GM06990 (cell line): ENCODE measurements at regions not wholly inside any gene's neighbourhood (a gene's known extent, or its start where the extent isn't known, plus 50 kb on each side); places are given as distances from the start of the nearest gene placed in this dataset.

ENCODE experiments used
- DNase-seq: peaks from one replicate; pipeline ENCODE4 v3.0.0-alpha.2; 2011; ENCODE audit not compliant: insufficient read length; ENCODE audit errors: extremely low read depth
- H3K27me3 ChIP-seq: replicated peaks from 2 replicates; pipeline ENCODE4 v1.6.0; 2011; ENCODE audit warnings: low read length; ENCODE audit not compliant: control insufficient read depth, insufficient read depth
- H3K36me3 ChIP-seq: 2 replicates; pipeline ENCODE4 v1.5.1; 2011; ENCODE audit warnings: low read length; ENCODE audit not compliant: control insufficient read depth, insufficient read depth
- H3K4me3 ChIP-seq: replicated peaks from 2 replicates; pipeline ENCODE4 v1.5.1; 2011; ENCODE audit warnings: low read depth, mild to moderate bottlenecking, control low read depth, low read length
- TF ChIP-seq, protein P1 (sequence below): IDR thresholded peaks from 2 replicates; pipeline ENCODE4 v1.5.1; 2011; ENCODE audit warnings: low read length, control low read depth, mild to moderate bottlenecking, inconsistent platforms; ENCODE audit not compliant: insufficient read depth, poor library complexity, severe bottlenecking

DNA sequence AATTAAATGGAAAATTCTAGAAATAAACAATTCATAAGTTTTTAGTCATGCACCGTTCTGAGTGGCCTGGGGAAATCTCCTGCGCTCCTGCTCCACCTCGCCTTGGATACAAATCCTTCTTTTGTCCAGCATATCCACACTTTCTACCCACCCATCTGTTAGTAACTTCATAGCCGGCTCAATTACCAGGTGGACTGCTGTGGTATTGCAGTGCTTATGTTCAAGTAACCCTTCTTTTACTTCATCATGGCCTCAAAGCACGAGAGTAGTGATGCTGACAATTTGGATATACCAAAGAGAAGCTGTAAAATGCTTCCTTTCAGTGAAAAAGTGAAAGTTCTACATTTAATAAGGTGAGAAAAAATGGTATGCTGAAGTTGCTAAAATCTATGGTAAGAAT lies 142.3 kb upstream of the CHL1 start:
- TF ChIP-seq, protein P1, sequence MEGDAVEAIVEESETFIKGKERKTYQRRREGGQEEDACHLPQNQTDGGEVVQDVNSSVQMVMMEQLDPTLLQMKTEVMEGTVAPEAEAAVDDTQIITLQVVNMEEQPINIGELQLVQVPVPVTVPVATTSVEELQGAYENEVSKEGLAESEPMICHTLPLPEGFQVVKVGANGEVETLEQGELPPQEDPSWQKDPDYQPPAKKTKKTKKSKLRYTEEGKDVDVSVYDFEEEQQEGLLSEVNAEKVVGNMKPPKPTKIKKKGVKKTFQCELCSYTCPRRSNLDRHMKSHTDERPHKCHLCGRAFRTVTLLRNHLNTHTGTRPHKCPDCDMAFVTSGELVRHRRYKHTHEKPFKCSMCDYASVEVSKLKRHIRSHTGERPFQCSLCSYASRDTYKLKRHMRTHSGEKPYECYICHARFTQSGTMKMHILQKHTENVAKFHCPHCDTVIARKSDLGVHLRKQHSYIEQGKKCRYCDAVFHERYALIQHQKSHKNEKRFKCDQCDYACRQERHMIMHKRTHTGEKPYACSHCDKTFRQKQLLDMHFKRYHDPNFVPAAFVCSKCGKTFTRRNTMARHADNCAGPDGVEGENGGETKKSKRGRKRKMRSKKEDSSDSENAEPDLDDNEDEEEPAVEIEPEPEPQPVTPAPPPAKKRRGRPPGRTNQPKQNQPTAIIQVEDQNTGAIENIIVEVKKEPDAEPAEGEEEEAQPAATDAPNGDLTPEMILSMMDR = no peak
- Histone ChIP-seq H3K27me3 (no peaks in the 10 kb centered on the region; the same call in 1 of the 2 replicates), H3K36me3 (no peaks in the 10 kb centered on the region), H3K4me3 (no peak overlapping the region)
- DNase-seq = no peak

DNA sequence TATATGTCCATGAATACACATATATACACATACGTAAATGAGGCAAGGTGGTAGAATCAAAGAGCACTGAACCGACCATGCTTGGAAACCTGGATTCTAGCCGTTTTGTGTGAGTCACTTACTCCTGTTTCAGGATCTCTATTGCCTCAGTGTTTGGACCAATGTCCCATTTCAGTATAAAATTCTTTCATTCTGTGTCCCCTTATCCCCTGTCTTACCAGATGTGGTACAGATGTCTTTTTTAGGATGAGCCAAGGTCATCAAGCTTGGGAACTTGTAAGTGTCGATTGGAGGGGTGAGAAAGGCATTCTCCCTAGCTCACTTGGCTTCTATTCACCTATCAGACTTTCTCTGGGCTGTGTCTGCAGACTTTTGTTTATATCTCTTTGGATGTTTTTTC lies 139.9 kb upstream of the CHL1 start:
- Histone ChIP-seq H3K36me3 (no peaks in the 10 kb centered on the region), H3K27me3 (no peaks in the 10 kb centered on the region; the same call in 1 of the 2 replicates), H3K4me3 (no peak overlapping the region)
- DNase-seq = no peak
- TF ChIP-seq, protein P1 = no peak

DNA sequence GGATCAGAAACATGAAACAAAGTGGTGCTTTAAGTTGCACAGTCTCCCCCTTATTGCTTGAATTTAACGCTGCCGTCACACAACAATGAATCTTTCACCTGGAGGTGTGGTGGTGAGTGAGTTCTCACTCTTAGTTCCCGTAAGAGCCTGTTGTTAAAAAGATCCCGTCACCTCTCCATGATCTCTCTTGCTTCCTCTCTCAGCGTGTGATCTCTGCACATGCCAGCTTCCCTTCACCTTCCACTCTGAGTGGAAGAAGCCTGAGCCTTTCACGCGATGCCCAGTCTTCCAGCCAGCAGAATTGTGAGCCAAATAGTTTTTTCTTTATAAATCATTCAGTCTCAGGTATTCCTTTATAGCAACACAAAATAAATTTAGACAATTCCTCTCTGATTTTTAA lies 136.7 kb upstream of the CHL1 start:
- H3K36me3 ChIP-seq = no peaks in the 10 kb centered on the region
- H3K4me3 ChIP-seq = no peak overlapping the region
- no peak for DNase-seq
- H3K27me3 ChIP-seq = no peaks in the 10 kb centered on the region; the same call in 1 of the 2 replicates
- TF ChIP-seq, protein P1 = no peak

DNA sequence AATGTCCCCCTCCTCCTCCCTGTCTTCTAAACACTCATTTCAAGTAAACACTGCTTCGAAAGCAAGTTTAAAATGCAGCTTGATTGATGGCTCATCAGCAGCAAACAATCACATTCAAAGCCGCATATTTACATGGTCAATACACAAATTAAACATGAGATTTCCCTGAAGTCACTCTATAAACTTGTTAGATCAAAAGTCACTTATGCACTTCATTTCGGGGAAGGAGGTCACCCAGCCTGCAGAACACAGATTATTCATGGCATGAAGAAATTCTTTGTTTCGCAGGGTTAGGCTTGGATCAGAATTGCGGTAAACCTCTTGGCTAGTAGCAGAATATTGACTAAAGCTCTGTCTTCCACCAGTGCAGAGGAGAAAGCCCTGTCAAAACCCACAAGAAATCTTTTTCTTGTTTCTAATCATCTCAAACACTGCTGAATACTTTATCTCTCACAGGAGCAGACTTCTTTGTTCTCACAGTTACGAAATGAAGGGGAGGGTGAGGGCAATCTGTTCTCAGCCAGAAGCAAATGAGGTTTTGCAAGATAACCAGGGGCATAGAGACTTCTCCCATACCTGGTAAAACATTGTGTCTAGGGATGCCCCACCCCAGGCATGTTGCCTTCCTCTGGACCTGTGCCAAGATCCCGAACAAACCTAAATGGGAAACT lies 133.3 kb upstream of the CHL1 start:
- Histone ChIP-seq H3K27me3 (no peaks in the 10 kb centered on the region), H3K4me3 (no peak overlapping the region), H3K36me3 (no peaks in the 10 kb centered on the region)
- TF ChIP-seq, protein P1 = no peak
- DNase-seq = no peak

DNA sequence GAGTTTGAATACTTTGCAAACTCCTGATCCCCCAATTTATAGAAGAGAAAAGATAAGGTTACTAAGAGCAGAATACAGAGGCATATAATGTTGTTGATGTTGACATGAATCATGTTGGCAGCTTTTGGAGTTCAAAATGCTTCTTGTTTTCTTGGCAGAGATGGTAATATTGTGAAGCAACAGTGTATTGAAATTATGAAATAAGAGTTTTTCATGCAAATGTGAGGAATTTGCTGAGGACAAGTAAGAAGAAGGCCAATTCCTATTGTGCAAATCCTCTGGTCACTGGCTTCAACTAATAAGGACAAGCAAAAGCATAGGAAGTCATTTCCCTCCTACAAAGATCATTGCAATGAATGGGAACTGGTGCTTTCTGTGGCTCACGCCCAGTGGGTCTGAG lies 126.9 kb upstream of the CHL1 start:
- TF ChIP-seq, protein P1 = no peak
- no peak for DNase-seq
- Histone ChIP-seq H3K4me3 (no peak overlapping the region), H3K36me3 (no peaks in the 10 kb centered on the region), H3K27me3 (no peaks in the 10 kb centered on the region)

DNA sequence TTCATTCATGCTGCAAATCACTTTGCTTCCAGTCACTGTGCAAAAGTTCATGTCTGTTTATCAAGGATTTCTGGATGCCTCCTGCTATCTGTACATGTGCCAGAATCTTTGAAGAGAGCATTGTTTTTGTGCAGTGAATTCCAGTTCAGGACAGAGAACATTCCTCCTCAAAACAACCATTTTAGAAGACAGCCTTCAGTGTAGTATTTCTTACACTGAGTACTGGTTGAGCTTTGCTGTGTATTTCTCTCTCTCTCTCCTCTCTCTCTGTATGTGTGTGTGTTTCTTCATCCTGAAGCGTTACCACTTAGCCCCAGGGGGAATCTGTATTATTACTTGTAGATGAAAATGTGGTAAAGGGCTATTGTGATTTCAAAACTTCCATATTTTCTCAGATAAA lies 123.8 kb upstream of the CHL1 start:
- TF ChIP-seq, protein P1 = no peak
- no peaks in the 10 kb centered on the region for H3K36me3 ChIP-seq
- no peaks in the 10 kb centered on the region for H3K27me3 ChIP-seq
- no peak for DNase-seq
- no peak overlapping the region for H3K4me3 ChIP-seq
